ENCODE measurements at regions not wholly inside any gene's neighbourhood (a gene's known extent, or its start where the extent isn't known, plus 50 kb on each side); places are given as distances from the start of the nearest gene placed in this dataset.

DNA sequence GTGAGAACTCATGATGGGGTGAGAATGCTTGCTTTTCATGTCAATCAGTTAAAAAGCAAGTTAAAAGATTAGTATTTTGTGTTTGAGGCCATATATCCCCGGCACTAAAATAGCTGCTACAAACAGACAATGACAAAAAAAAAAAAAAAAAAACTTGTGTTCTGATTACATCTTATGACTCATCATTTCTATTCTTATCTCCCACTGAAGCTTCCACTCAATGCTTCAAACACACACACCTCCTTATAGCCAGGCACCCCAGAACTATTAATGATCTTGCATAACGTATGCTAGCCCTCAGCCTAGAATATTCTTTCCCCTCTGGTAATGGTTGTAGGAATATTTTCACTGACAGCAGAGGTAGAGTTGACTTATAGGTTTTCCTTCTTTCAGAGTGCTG is 778.3 kb downstream of the TRIB2 start:
- H3K27ac ChIP-seq (ENCODE audit: low read length), result no peak overlapping the region
- H3K79me2 ChIP-seq (ENCODE audit: low read length), result no peaks in the 10 kb centered on the region
- no peaks in the 10 kb centered on the region for H3K36me3 ChIP-seq (replicated peaks; ENCODE audit: low read depth, low read length)
- no peak overlapping the region for H2AFZ ChIP-seq (ENCODE audit: low read depth, low read length)
- no peak overlapping the region for H3K4me3 ChIP-seq (ENCODE audit: low read length)
- no peaks in the 10 kb centered on the region for H3K9me3 ChIP-seq (ENCODE audit: insufficient read depth, low read length)
- H3K4me1 ChIP-seq (ENCODE audit: low read length), result no peaks in the 10 kb centered on the region
- no peak overlapping the region for H3K4me2 ChIP-seq (ENCODE audit: low read length)
- TF ChIP-seq EZH2phosphoT487 (IDR thresholded peaks at IDR 0.05; ENCODE audit: low read depth), result no peak
- TF ChIP-seq, protein P1, sequence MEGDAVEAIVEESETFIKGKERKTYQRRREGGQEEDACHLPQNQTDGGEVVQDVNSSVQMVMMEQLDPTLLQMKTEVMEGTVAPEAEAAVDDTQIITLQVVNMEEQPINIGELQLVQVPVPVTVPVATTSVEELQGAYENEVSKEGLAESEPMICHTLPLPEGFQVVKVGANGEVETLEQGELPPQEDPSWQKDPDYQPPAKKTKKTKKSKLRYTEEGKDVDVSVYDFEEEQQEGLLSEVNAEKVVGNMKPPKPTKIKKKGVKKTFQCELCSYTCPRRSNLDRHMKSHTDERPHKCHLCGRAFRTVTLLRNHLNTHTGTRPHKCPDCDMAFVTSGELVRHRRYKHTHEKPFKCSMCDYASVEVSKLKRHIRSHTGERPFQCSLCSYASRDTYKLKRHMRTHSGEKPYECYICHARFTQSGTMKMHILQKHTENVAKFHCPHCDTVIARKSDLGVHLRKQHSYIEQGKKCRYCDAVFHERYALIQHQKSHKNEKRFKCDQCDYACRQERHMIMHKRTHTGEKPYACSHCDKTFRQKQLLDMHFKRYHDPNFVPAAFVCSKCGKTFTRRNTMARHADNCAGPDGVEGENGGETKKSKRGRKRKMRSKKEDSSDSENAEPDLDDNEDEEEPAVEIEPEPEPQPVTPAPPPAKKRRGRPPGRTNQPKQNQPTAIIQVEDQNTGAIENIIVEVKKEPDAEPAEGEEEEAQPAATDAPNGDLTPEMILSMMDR (IDR thresholded peaks at IDR 0.05; ENCODE audit: low read depth, low read length), result no peak
- H4K20me1 ChIP-seq (ENCODE audit: insufficient read depth, low read length), result no peaks in the 10 kb centered on the region
- H3K27me3 ChIP-seq (ENCODE audit: low read depth, low read length), result no peaks in the 10 kb centered on the region
- H3K9ac ChIP-seq (ENCODE audit: low read length), result no peak overlapping the region

DNA sequence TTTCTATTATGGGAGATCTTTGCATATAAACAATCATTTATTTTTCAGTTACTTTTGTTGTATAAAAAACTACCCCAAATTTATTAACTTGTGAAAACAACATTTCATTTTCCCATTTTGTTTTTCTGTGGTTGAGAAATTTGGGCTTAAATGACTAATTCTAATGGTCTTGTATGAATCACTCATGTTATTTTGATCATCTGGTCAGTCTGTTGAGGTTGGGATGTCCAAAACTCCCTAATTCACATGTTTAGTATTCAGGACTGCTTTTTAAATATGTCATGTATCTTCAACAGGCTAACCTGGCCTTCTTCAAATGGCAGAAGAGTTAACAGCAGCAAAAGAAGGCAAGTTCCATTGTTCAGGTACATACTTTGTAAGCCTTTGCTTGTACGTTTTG is 788.1 kb downstream of the TRIB2 start:
- H3K4me3 ChIP-seq (ENCODE audit: low read length), result no peak overlapping the region
- no peaks in the 10 kb centered on the region for H3K36me3 ChIP-seq (replicated peaks; ENCODE audit: low read depth, low read length)
- no peak overlapping the region for H3K27ac ChIP-seq (ENCODE audit: low read length)
- no peaks in the 10 kb centered on the region for H3K4me1 ChIP-seq (ENCODE audit: low read length)
- H3K4me2 ChIP-seq (ENCODE audit: low read length), result no peak overlapping the region
- H3K9ac ChIP-seq (ENCODE audit: low read length), result no peak overlapping the region
- no peaks in the 10 kb centered on the region for H4K20me1 ChIP-seq (ENCODE audit: insufficient read depth, low read length)
- no peak overlapping the region for H2AFZ ChIP-seq (ENCODE audit: low read depth, low read length)
- H3K79me2 ChIP-seq (ENCODE audit: low read length), result no peaks in the 10 kb centered on the region
- no peaks in the 10 kb centered on the region for H3K9me3 ChIP-seq (ENCODE audit: insufficient read depth, low read length)
- TF ChIP-seq EZH2phosphoT487 (IDR thresholded peaks at IDR 0.05; ENCODE audit: low read depth), result no peak
- no peaks in the 10 kb centered on the region for H3K27me3 ChIP-seq (ENCODE audit: low read depth, low read length)

- Histone ChIP-seq H3K9me3 (ENCODE audit: insufficient read depth, low read length) (no peaks in the 10 kb centered on the region), H3K27ac (ENCODE audit: low read length) (no peak overlapping the region), H3K79me2 (ENCODE audit: low read length) (no peaks in the 10 kb centered on the region), H3K27me3 (ENCODE audit: low read depth, low read length) (no peaks in the 10 kb centered on the region), H4K20me1 (ENCODE audit: insufficient read depth, low read length) (no peaks in the 10 kb centered on the region), H3K36me3 (replicated peaks; ENCODE audit: low read depth, low read length) (no peaks in the 10 kb centered on the region), H2AFZ (ENCODE audit: low read depth, low read length) (no peak overlapping the region), H3K4me1 (ENCODE audit: low read length) (no peaks in the 10 kb centered on the region), H3K4me3 (ENCODE audit: low read length) (no peak overlapping the region), H3K4me2 (ENCODE audit: low read length) (no peak overlapping the region), H3K9ac (ENCODE audit: low read length) (no peak overlapping the region)
- TF ChIP-seq, protein P1 (IDR thresholded peaks at IDR 0.05; ENCODE audit: low read depth, low read length), result no peak
- TF ChIP-seq EZH2phosphoT487 (IDR thresholded peaks at IDR 0.05; ENCODE audit: low read depth), result no peak
These were observed 791.9 kb downstream of the TRIB2 start for GRCh38 chr2:13508671-13509070.

DNA sequence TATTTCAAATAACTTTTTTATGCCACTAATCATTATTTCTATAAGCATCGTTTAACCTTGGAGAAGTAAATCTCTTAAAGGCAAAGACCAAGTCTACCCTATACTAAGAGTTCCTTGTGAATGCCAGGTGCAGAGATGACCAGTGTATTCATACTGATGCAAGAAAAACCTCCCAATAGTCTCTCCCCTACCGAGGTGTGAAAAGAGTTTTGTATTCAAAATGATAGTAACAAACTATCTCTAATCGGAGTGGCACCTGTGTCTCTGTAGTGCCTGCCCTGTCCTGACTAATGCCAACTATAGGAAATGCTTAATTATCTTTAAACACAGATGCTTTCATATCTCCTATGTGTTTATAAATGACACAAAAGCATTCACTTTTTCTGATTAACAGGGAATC is 798.5 kb downstream of the TRIB2 start:
- no peak overlapping the region for H3K27ac ChIP-seq (ENCODE audit: low read length)
- H3K79me2 ChIP-seq (ENCODE audit: low read length), result no peaks in the 10 kb centered on the region
- no peaks in the 10 kb centered on the region for H3K36me3 ChIP-seq (replicated peaks; ENCODE audit: low read depth, low read length)
- H2AFZ ChIP-seq (ENCODE audit: low read depth, low read length), result no peak overlapping the region
- TF ChIP-seq, protein P1 (IDR thresholded peaks at IDR 0.05; ENCODE audit: low read depth, low read length), result no peak
- TF ChIP-seq EZH2phosphoT487 (IDR thresholded peaks at IDR 0.05; ENCODE audit: low read depth), result no peak
- no peak overlapping the region for H3K9ac ChIP-seq (ENCODE audit: low read length)
- H3K4me2 ChIP-seq (ENCODE audit: low read length), result no peak overlapping the region
- no peaks in the 10 kb centered on the region for H3K4me1 ChIP-seq (ENCODE audit: low read length)
- no peaks in the 10 kb centered on the region for H3K27me3 ChIP-seq (ENCODE audit: low read depth, low read length)
- no peaks in the 10 kb centered on the region for H4K20me1 ChIP-seq (ENCODE audit: insufficient read depth, low read length)
- H3K9me3 ChIP-seq (ENCODE audit: insufficient read depth, low read length), result no peaks in the 10 kb centered on the region
- H3K4me3 ChIP-seq (ENCODE audit: low read length), result no peak overlapping the region

- Histone ChIP-seq H4K20me1 (ENCODE audit: insufficient read depth, low read length) (no peaks in the 10 kb centered on the region), H3K4me1 (ENCODE audit: low read length) (peaks cover 24% of the 10 kb centered on the region), H2AFZ (ENCODE audit: low read depth, low read length) (no peak overlapping the region), H3K36me3 (replicated peaks; ENCODE audit: low read depth, low read length) (no peaks in the 10 kb centered on the region), H3K27ac (ENCODE audit: low read length) (no peak overlapping the region), H3K4me3 (ENCODE audit: low read length) (no peak overlapping the region), H3K4me2 (ENCODE audit: low read length) (no peak overlapping the region), H3K9me3 (ENCODE audit: insufficient read depth, low read length) (no peaks in the 10 kb centered on the region), H3K27me3 (ENCODE audit: low read depth, low read length) (no peaks in the 10 kb centered on the region), H3K79me2 (ENCODE audit: low read length) (no peaks in the 10 kb centered on the region), H3K9ac (ENCODE audit: low read length) (no peak overlapping the region)
- TF ChIP-seq, protein P1 (IDR thresholded peaks at IDR 0.05; ENCODE audit: low read depth, low read length), result no peak
- no peak for TF ChIP-seq EZH2phosphoT487 (IDR thresholded peaks at IDR 0.05; ENCODE audit: low read depth)
These were observed 805.4 kb downstream of the TRIB2 start for GRCh38 chr2:13522096-13522495.

Measured in OCI-LY3 (cell line).